Gastrocnemius medialis (tissue), 4 donors: ENCODE measurements at regions not wholly inside any gene's neighbourhood (a gene's known extent, or its start where the extent isn't known, plus 50 kb on each side); places are given as distances from the start of the nearest gene placed in this dataset.

Experiments used
- POLR2A ChIP-seq, 2 donors: fragments of 450-650 bp; IDR thresholded peaks; one replicate each; pipeline ENCODE4 v1.6.1; 2017; ENCODE audit warnings: antibody characterized with exemption in 2 of 2, mild to moderate bottlenecking in 2 of 2, moderate library complexity in 2 of 2
- TF ChIP-seq, protein P1 (sequence below), 5 experiments: fragments of 450-650 bp in 3 of 5; fragments of 200-600 bp in 2 of 5; sonication (generic) in 2 of 5; IDR thresholded peaks in 4 of 5; conservative IDR thresholded peaks in 1 of 5; 1 replicate in 4 of 5; 2 replicates in 1 of 5; pipeline ENCODE4 v1.5.1; 2016 to 2019; ENCODE audit warnings: antibody characterized with exemption in 5 of 5, mild to moderate bottlenecking in 3 of 5, moderate library complexity in 3 of 5

DNA sequence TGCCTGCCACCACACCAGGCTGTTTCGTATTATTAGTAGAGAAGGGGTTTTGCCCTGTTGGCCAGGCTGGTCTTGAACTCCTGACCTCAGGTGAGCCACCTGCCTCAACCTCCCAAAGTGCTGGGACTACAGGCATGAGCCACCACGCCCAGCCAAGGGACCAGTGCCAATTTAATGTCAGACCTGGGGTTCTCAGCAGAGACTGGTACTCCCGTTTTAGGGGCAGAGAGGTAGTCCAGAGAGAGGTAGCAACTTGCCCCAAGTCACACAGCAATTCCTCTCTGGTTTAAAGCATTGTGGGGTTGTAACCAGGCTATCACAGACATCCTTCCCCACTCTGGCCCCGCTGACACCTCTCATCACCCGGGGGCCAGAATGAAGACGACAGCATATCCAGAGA lies 112.1 kb downstream of the PTPRS start:
- TF ChIP-seq, protein P1, sequence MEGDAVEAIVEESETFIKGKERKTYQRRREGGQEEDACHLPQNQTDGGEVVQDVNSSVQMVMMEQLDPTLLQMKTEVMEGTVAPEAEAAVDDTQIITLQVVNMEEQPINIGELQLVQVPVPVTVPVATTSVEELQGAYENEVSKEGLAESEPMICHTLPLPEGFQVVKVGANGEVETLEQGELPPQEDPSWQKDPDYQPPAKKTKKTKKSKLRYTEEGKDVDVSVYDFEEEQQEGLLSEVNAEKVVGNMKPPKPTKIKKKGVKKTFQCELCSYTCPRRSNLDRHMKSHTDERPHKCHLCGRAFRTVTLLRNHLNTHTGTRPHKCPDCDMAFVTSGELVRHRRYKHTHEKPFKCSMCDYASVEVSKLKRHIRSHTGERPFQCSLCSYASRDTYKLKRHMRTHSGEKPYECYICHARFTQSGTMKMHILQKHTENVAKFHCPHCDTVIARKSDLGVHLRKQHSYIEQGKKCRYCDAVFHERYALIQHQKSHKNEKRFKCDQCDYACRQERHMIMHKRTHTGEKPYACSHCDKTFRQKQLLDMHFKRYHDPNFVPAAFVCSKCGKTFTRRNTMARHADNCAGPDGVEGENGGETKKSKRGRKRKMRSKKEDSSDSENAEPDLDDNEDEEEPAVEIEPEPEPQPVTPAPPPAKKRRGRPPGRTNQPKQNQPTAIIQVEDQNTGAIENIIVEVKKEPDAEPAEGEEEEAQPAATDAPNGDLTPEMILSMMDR (IDR thresholded peaks at IDR 0.05 in 4 of 5, conservative IDR thresholded peaks at IDR 0.05 in 1 of 5), result no peak
- no peak for TF ChIP-seq POLR2A (IDR thresholded peaks at IDR 0.05)
